ENCODE measurements at regions not wholly inside any gene's neighbourhood (a gene's known extent, or its start where the extent isn't known, plus 50 kb on each side); places are given as distances from the start of the nearest gene placed in this dataset.

DNA sequence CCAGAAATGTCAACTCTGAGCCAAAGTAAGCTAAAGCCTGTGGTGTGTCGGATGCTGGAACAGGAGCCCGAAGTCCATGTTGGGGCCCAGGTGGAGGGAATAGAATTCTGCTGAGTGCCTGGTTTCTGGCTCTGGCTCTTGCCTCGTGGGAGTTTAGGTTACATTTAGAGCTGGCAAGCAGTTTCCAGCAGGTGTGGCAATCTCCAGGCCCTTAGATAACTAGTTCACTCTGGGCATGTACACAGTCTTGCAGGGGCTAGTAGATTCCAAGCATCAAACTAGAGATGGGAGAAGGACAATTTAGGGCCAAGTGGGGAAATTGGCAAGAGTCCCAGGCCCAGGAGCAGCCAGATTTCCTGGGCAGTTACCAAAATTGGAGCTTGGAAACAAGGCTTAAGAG lies 56.3 kb upstream of the STOX2 start:
- TF ChIP-seq POLR2A (IDR thresholded peaks at IDR 0.05) (no peak), CTCF (IDR thresholded peaks at IDR 0.05) (no peak)
